OCI-LY7 (cell line): ENCODE measurements at regions not wholly inside any gene's neighbourhood (a gene's known extent, or its start where the extent isn't known, plus 50 kb on each side); places are given as distances from the start of the nearest gene placed in this dataset.

Experiments
- EZH2phosphoT487 ChIP-seq: fragments of 200-600 bp; sonication (generic); IDR thresholded peaks from 2 replicates; pipeline ENCODE4 v1.6.1; 2018; ENCODE audit warnings: low read depth, borderline replicate concordance, mild to moderate bottlenecking, mixed run types, antibody characterized with exemption, low read length, moderate library complexity, mixed read lengths
- TF ChIP-seq, protein P1 (sequence below): fragments of 200-600 bp; sonication (generic); conservative IDR thresholded peaks from 2 replicates; pipeline ENCODE4 v1.5.1; 2014; ENCODE audit warnings: mild to moderate bottlenecking, antibody characterized with exemption, low read length, moderate library complexity, mixed read lengths

DNA sequence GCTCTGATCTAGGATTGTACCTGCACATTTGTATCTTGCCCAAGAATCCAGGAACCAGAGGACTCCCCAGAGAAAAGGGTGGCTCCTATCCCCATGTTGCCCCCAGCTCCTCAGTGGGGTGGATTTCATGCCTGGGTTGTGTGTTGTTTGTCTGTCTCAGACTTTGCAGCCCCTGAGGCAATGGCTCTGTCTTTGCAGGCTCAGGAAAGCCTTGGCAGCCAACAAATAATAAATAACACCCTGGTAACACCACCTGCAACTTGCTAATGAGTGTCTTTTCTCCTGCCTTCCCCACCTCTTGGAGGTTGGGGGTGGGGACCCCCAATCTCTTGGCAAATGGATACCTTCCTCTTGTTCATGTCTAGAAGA lies 65.2 kb upstream of the CISTR start:
- TF ChIP-seq, protein P1, sequence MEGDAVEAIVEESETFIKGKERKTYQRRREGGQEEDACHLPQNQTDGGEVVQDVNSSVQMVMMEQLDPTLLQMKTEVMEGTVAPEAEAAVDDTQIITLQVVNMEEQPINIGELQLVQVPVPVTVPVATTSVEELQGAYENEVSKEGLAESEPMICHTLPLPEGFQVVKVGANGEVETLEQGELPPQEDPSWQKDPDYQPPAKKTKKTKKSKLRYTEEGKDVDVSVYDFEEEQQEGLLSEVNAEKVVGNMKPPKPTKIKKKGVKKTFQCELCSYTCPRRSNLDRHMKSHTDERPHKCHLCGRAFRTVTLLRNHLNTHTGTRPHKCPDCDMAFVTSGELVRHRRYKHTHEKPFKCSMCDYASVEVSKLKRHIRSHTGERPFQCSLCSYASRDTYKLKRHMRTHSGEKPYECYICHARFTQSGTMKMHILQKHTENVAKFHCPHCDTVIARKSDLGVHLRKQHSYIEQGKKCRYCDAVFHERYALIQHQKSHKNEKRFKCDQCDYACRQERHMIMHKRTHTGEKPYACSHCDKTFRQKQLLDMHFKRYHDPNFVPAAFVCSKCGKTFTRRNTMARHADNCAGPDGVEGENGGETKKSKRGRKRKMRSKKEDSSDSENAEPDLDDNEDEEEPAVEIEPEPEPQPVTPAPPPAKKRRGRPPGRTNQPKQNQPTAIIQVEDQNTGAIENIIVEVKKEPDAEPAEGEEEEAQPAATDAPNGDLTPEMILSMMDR, result no peak
- no peak for TF ChIP-seq EZH2phosphoT487
